Keratinocyte (primary cell): ENCODE measurements at regions not wholly inside any gene's neighbourhood (a gene's known extent, or its start where the extent isn't known, plus 50 kb on each side); places are given as distances from the start of the nearest gene placed in this dataset.

Experiments
- CTCF ChIP-seq, 3 experiments: IDR thresholded peaks in 1 of 3; conservative IDR thresholded peaks in 1 of 3; optimal IDR thresholded peaks in 1 of 3; 2 replicates in 2 of 3; 3 replicates in 1 of 3; pipeline versions ENCODE3 to v1.5.1; 2011; ENCODE audit warnings: low read length in 3 of 3, mild to moderate bottlenecking in 3 of 3, moderate library complexity in 2 of 3, control low read depth in 1 of 3, inconsistent platforms in 1 of 3; ENCODE audit not compliant: insufficient read depth in 2 of 3; ENCODE audit errors: extremely low read depth in 1 of 3
- EZH2 ChIP-seq: IDR thresholded peaks from one replicate; pipeline ENCODE4 v1.6.1; 2012; ENCODE audit warnings: inconsistent platforms, mild to moderate bottlenecking, low read length, moderate library complexity

- TF ChIP-seq CTCF (optimal IDR thresholded peaks at IDR 0.05 in 1 of 3, IDR thresholded peaks at IDR 0.05 in 1 of 3, conservative IDR thresholded peaks at IDR 0.05 in 1 of 3; ENCODE audit: extremely low read depth in 1 of 3, insufficient read depth in 2 of 3, low read length in 3 of 3) (no peak), EZH2 (no peak)
Observed at GRCh38 chr3:622314-622713, 425.8 kb downstream of the CHL1 start.
